ENCODE measurements at regions not wholly inside any gene's neighbourhood (a gene's known extent, or its start where the extent isn't known, plus 50 kb on each side); places are given as distances from the start of the nearest gene placed in this dataset.

- WGBS (ENCODE audit: low lambda C conversion rate) = 43% methylated on average over 4 of the region's 4 CpGs
- Histone ChIP-seq H3K4me3 (ENCODE audit: low read depth in 2 of 2, low read length in 1 of 2) (no peak overlapping the region), H3K79me2 (ENCODE audit: insufficient read depth) (no peaks in the 10 kb centered on the region), H2AFZ (ENCODE audit: low read depth) (no peak overlapping the region), H3K9me3 (no peaks in the 10 kb centered on the region), H3K4me1 (ENCODE audit: control insufficient read depth in 1 of 2, insufficient read depth in 2 of 2, low read depth in 1 of 2, low read length in 1 of 2) (no peaks in the 10 kb centered on the region), H4K20me1 (ENCODE audit: insufficient read depth) (no peaks in the 10 kb centered on the region), H3K36me3 (replicated peaks in 1 of 2; ENCODE audit: control insufficient read depth in 1 of 2, insufficient read depth in 2 of 2, low read length in 1 of 2) (no peaks in the 10 kb centered on the region), H3K4me2 (no peak overlapping the region), H3K27me3 (ENCODE audit: insufficient read depth) (no peaks in the 10 kb centered on the region), H3K27ac (ENCODE audit: low read depth in 2 of 2, low read length in 1 of 2) (no peak overlapping the region), H3K9me2 (no peaks in the 10 kb centered on the region), H3F3A (replicated peaks; ENCODE audit: insufficient read depth) (no peaks in the 10 kb centered on the region), H3K9ac (no peak overlapping the region)
- ChIA-PET CTCF (interaction anchor here (0.9 kb wide), 1 partner anchor 640 kb away, joined by 3 read pairs; no protein-coding TSS in a partner anchor), POLR2A (no interaction called here)
- TF ChIP-seq, protein P1, sequence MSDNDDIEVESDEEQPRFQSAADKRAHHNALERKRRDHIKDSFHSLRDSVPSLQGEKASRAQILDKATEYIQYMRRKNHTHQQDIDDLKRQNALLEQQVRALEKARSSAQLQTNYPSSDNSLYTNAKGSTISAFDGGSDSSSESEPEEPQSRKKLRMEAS (IDR thresholded peaks at IDR 0.05; ENCODE audit: low read depth) = no peak
- no peak for DNase-seq
These were observed 869.2 kb downstream of the IGSF11 start for GRCh38 chr3:118165413-118165812.

GRCh38 chr3:118167571-118167970 lies 867.1 kb downstream of the IGSF11 start:
- no peaks in the 10 kb centered on the region for H3K79me2 ChIP-seq (ENCODE audit: insufficient read depth)
- no peaks in the 10 kb centered on the region for H4K20me1 ChIP-seq (ENCODE audit: insufficient read depth)
- CTCF ChIA-PET = no interaction called here
- POLR2A ChIA-PET = no interaction called here
- DNase-seq = no peak
- no peak overlapping the region for H3K27ac ChIP-seq (ENCODE audit: low read depth in 2 of 2, low read length in 1 of 2)
- H2AFZ ChIP-seq (ENCODE audit: low read depth) = no peak overlapping the region
- H3K9me3 ChIP-seq = no peaks in the 10 kb centered on the region
- no peaks in the 10 kb centered on the region for H3K36me3 ChIP-seq (replicated peaks in 1 of 2; ENCODE audit: control insufficient read depth in 1 of 2, insufficient read depth in 2 of 2, low read length in 1 of 2)
- no peak overlapping the region for H3K4me2 ChIP-seq
- no peaks in the 10 kb centered on the region for H3K27me3 ChIP-seq (ENCODE audit: insufficient read depth)
- 54% methylated on average over 2 of the region's 2 CpGs for WGBS (ENCODE audit: low lambda C conversion rate)
- TF ChIP-seq, protein P2, sequence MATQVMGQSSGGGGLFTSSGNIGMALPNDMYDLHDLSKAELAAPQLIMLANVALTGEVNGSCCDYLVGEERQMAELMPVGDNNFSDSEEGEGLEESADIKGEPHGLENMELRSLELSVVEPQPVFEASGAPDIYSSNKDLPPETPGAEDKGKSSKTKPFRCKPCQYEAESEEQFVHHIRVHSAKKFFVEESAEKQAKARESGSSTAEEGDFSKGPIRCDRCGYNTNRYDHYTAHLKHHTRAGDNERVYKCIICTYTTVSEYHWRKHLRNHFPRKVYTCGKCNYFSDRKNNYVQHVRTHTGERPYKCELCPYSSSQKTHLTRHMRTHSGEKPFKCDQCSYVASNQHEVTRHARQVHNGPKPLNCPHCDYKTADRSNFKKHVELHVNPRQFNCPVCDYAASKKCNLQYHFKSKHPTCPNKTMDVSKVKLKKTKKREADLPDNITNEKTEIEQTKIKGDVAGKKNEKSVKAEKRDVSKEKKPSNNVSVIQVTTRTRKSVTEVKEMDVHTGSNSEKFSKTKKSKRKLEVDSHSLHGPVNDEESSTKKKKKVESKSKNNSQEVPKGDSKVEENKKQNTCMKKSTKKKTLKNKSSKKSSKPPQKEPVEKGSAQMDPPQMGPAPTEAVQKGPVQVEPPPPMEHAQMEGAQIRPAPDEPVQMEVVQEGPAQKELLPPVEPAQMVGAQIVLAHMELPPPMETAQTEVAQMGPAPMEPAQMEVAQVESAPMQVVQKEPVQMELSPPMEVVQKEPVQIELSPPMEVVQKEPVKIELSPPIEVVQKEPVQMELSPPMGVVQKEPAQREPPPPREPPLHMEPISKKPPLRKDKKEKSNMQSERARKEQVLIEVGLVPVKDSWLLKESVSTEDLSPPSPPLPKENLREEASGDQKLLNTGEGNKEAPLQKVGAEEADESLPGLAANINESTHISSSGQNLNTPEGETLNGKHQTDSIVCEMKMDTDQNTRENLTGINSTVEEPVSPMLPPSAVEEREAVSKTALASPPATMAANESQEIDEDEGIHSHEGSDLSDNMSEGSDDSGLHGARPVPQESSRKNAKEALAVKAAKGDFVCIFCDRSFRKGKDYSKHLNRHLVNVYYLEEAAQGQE (IDR thresholded peaks at IDR 0.05; ENCODE audit: low read depth, low read length) = no peak
- no peak for TF ChIP-seq TCF12 (IDR thresholded peaks at IDR 0.05)
- TF ChIP-seq, protein P3, sequence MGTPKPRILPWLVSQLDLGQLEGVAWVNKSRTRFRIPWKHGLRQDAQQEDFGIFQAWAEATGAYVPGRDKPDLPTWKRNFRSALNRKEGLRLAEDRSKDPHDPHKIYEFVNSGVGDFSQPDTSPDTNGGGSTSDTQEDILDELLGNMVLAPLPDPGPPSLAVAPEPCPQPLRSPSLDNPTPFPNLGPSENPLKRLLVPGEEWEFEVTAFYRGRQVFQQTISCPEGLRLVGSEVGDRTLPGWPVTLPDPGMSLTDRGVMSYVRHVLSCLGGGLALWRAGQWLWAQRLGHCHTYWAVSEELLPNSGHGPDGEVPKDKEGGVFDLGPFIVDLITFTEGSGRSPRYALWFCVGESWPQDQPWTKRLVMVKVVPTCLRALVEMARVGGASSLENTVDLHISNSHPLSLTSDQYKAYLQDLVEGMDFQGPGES (IDR thresholded peaks at IDR 0.05; ENCODE audit: low read depth, low read length) = no peak
- no peak for TF ChIP-seq ZBTB33 (IDR thresholded peaks at IDR 0.05; ENCODE audit: borderline replicate concordance, low read depth)
- no peak for TF ChIP-seq EP300 (IDR thresholded peaks at IDR 0.05; ENCODE audit: borderline replicate concordance in 1 of 2, low read depth in 1 of 2, low read length in 1 of 2)
- no peak for TF ChIP-seq TEAD4 (IDR thresholded peaks at IDR 0.05; ENCODE audit: borderline replicate concordance, insufficient read depth)
- TF ChIP-seq PBX3 (IDR thresholded peaks at IDR 0.05) = no peak
- TF ChIP-seq NFIC (IDR thresholded peaks at IDR 0.05; ENCODE audit: borderline replicate concordance) = no peak
- TF ChIP-seq FOXJ3 (CRISPR knock-in tag; IDR thresholded peaks at IDR 0.05) = no peak
- no peak overlapping the region for H3K4me3 ChIP-seq (ENCODE audit: low read depth in 2 of 2, low read length in 1 of 2)
- H3K9me2 ChIP-seq = no peaks in the 10 kb centered on the region
- H3K4me1 ChIP-seq (ENCODE audit: control insufficient read depth in 1 of 2, insufficient read depth in 2 of 2, low read depth in 1 of 2, low read length in 1 of 2) = no peaks in the 10 kb centered on the region
- H3K9ac ChIP-seq = no peak overlapping the region
- no peaks in the 10 kb centered on the region for H3F3A ChIP-seq (replicated peaks; ENCODE audit: insufficient read depth)
